Right lobe of liver (tissue), 6 donors: ENCODE measurements at regions not wholly inside any gene's neighbourhood (a gene's known extent, or its start where the extent isn't known, plus 50 kb on each side); places are given as distances from the start of the nearest gene placed in this dataset.

Experiments
- ATAC-seq, 4 donors: fragments of 200-7000 bp; cut with Tn5 transposase; one replicate each; pipeline ENCODE4 v1.9.1; 2020; ENCODE audit warnings: mild to moderate bottlenecking in 4 of 4, moderate library complexity in 4 of 4
- DNase-seq, 3 donors: peaks; one replicate each; pipeline ENCODE4 v3.0.0-alpha.2; 2020
- H3K27ac ChIP-seq, 3 donors: fragments of 200-600 bp; one replicate each; pipeline ENCODE4 v1.8.0; 2022
- H3K27me3 ChIP-seq, 2 donors: fragments of 200-600 bp; one replicate each; pipeline ENCODE4 v1.8.0; 2022
- H3K36me3 ChIP-seq, 4 donors: fragments of 200-600 bp; sonication (generic) in 1 of 4; one replicate each; pipeline versions ENCODE4 v1.5.1 to v1.8.0; 2017 to 2022; ENCODE audit warnings: control low read depth in 1 of 4
- H3K4me1 ChIP-seq, 4 donors: fragments of 200-600 bp; sonication (generic) in 1 of 4; one replicate each; pipeline versions ENCODE4 v1.5.1 to v1.8.0; 2017 to 2022; ENCODE audit warnings: control low read depth in 1 of 4
- H3K4me3 ChIP-seq, 3 donors: fragments of 200-600 bp; one replicate each; pipeline ENCODE4 v1.8.0; 2022
- H3K9me3 ChIP-seq, 4 donors: fragments of 200-600 bp; sonication (generic) in 1 of 4; one replicate each; pipeline versions ENCODE4 v1.5.1 to v1.8.0; 2017 to 2022; ENCODE audit warnings: control low read depth in 1 of 4
- POLR2A ChIP-seq: fragments of 450-650 bp; IDR thresholded peaks from one replicate; pipeline ENCODE4 v1.6.1; 2017; ENCODE audit warnings: antibody characterized with exemption, mild to moderate bottlenecking
- WGBS: methylation state at CpG from one replicate; pipeline ENCODE4 v1.1.6; 2018; ENCODE audit warnings: low coverage, low lambda C conversion rate; ENCODE audit not compliant: insufficient coverage; ENCODE audit errors: missing lambda C conversion rate; 5-methylcytosine and 5-hydroxymethylcytosine counted together
- intact Hi-C, 2 donors: fragments of 100-400 bp; cut with DNase I; formaldehyde crosslinking; loops; one replicate each; pipeline versions ENCODE4 v1.11.2 to v1.14.1; 2022
- TF ChIP-seq, protein P1 (sequence below), 4 donors: fragments of 200-600 bp in 3 of 4; fragments of 450-650 bp in 1 of 4; IDR thresholded peaks; one replicate each; pipeline versions ENCODE4 v1.5.1 to v1.8.0; 2016 to 2022; ENCODE audit warnings: antibody characterized with exemption in 4 of 4, mild to moderate bottlenecking in 2 of 4
- donor health status: DM: no; HTN: yes; CAD: no.
- donor health status: DM: no; HTN: no; CAD: no.
- donor health status: DM: no; HTN: no; CAD: no.
- donor health status: DM: no; HTN: yes; CAD: no.
- donor health status: DM: no; HTN: yes; CAD: no.

DNA sequence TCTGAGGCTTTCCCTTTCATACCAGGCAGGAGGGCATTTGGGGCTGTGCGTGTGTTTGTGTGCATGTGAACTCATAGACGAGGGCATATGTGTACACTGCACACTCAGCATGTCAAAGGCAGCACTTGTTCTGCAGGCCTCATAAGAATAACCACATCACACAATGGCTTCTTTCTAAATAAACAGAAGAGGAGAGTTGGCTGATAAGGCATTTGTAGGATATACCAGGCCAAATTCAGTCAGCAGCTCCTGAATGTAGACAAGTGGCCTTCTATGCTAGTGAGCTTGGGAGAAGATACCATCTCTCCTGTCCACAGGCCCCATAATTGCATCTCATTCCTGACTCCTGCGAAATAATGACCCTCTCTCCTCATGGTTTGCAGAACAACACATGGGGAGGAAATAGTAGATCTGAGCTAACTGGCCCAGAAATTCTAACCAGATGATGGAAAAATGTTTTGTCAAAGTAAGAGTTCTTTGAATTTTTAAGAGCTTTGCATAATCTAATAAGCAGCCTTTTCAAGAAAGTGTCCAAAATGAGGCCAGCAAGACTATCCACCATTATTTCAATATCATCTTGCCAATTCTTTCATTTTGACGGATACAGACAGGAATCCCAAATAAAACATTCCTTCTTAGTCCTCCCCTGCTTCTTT is 60.5 kb upstream of the GAS1 start:
- Histone ChIP-seq H3K36me3 (no peaks in the 10 kb centered on the region), H3K27me3 (no peaks in the 10 kb centered on the region), H3K9me3 (no peaks in the 10 kb centered on the region), H3K4me1 (no peaks in the 10 kb centered on the region), H3K4me3 (no peak overlapping the region), H3K27ac (no peak overlapping the region)
- TF ChIP-seq, protein P1, sequence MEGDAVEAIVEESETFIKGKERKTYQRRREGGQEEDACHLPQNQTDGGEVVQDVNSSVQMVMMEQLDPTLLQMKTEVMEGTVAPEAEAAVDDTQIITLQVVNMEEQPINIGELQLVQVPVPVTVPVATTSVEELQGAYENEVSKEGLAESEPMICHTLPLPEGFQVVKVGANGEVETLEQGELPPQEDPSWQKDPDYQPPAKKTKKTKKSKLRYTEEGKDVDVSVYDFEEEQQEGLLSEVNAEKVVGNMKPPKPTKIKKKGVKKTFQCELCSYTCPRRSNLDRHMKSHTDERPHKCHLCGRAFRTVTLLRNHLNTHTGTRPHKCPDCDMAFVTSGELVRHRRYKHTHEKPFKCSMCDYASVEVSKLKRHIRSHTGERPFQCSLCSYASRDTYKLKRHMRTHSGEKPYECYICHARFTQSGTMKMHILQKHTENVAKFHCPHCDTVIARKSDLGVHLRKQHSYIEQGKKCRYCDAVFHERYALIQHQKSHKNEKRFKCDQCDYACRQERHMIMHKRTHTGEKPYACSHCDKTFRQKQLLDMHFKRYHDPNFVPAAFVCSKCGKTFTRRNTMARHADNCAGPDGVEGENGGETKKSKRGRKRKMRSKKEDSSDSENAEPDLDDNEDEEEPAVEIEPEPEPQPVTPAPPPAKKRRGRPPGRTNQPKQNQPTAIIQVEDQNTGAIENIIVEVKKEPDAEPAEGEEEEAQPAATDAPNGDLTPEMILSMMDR (IDR thresholded peaks at IDR 0.05) = no peak
- no peak for TF ChIP-seq POLR2A
- intact Hi-C loops = no loop called here
- ATAC-seq (no peak), DNase-seq (no peak)
- WGBS = 67% methylated on average over 2 of the region's 4 CpGs

DNA sequence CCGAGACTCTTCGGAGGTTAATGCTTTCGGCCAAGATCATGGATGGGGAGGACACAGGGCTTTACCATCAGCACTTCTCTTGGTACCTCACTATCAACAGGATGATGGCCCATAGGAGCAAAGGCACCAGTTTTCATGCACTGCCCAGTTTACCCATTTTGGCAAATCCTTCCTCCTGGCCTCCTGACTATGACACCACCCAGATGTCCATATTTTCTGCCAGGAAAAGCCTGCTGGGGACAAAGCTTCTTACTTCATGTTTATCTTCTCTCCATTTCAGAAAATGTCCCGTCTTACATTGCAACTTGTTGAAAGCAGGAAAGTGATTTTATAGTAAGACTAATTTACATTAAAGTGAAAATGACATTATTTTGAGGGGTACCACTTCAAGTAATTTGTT is 61.4 kb upstream of the GAS1 start:
- no peaks in the 10 kb centered on the region for H3K9me3 ChIP-seq
- no peak for TF ChIP-seq POLR2A
- TF ChIP-seq, protein P1 (IDR thresholded peaks at IDR 0.05) = no peak

DNA sequence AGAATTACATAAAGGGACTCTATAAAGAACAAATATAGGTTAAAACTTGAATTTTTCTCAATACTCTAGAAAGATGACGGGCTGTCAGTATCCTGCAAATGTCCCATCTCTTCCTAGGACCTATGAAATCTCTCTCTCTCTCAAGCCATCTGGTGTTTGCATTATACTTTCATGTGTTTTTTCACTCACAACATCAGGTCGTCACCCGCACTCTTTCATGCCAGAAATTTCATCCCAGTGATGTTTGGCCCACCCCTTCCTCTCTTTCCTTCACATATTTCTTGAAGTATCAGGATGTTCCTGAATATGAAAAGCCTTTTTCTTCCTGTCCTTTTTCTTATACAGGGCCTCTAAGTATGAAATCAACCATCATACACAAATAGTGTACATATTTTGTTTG is 63.3 kb upstream of the GAS1 start:
- intact Hi-C loops = no loop called here
- ATAC-seq = no peak
- H3K27ac ChIP-seq = no peak overlapping the region
- no peaks in the 10 kb centered on the region for H3K9me3 ChIP-seq
- no peak overlapping the region for H3K4me3 ChIP-seq
- no peaks in the 10 kb centered on the region for H3K27me3 ChIP-seq
- no peaks in the 10 kb centered on the region for H3K4me1 ChIP-seq
- DNase-seq = no peak
- WGBS = 74% methylated on average over 3 of the region's 3 CpGs
- H3K36me3 ChIP-seq = no peaks in the 10 kb centered on the region
- TF ChIP-seq, protein P1 (IDR thresholded peaks at IDR 0.05) = no peak
- no peak for TF ChIP-seq POLR2A

More for the DNA sequence above, 61.4 kb upstream of the GAS1 start:
- no peaks in the 10 kb centered on the region for H3K36me3 ChIP-seq
- DNase-seq = no peak
- no peaks in the 10 kb centered on the region for H3K4me1 ChIP-seq
- no peak for ATAC-seq
- H3K4me3 ChIP-seq = no peak overlapping the region
- intact Hi-C loops = no loop called here
- H3K27me3 ChIP-seq = no peaks in the 10 kb centered on the region
- WGBS = 62% methylated on average over 4 of the region's 4 CpGs
- H3K27ac ChIP-seq = no peak overlapping the region

DNA sequence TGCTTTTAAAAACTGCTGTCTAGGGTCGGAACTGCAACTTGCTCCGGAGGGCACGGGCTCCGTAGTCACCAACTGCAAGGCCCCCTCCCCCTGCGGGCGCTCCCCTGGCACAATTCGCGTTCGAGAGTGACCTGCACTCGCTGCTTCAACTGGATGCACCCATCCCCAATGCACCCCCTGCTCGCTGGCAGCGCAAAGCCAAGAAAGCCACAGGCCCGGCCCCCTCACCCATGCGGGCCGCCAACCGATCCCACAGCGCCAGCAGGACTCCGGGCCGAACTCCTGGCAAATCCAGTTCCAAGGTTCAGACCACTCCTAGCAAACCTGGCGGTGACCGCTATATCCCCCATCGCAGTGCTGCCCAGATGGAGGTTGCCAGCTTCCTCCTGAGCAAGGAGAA is 64.2 kb upstream of the GAS1 start:
- no peak for ATAC-seq
- TF ChIP-seq, protein P1 (IDR thresholded peaks at IDR 0.05) = no peak
- H3K4me3 ChIP-seq = no peak overlapping the region
- no peaks in the 10 kb centered on the region for H3K36me3 ChIP-seq
- no peak for DNase-seq
- no peaks in the 10 kb centered on the region for H3K9me3 ChIP-seq
- no peak overlapping the region for H3K27ac ChIP-seq
- 89% methylated on average over 3 of the region's 22 CpGs for WGBS
- H3K27me3 ChIP-seq = no peaks in the 10 kb centered on the region
- intact Hi-C loops = no loop called here
- no peaks in the 10 kb centered on the region for H3K4me1 ChIP-seq

DNA sequence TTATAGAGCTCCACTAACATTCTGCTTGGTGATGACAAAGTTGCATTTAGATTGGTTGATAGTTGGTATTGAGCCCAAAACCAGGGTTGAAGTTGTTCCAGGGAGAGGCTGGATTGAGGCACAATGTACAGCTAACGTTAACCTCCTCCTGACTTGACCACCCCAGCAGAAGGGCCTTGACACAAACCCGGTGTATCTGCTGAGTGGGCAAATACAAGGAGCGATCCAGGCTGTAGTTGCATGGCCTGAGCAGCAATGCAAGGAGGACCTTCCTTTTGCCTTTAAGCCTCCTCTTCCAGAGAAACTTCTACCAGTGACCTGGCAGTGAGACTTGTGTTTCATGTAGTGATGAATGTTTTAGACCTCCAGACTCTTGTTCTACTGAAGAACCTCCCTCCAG is 66.2 kb upstream of the GAS1 start:
- intact Hi-C loops = no loop called here
- H3K9me3 ChIP-seq = no peaks in the 10 kb centered on the region
- DNase-seq (no peak), ATAC-seq (no peak)
- no peaks in the 10 kb centered on the region for H3K27me3 ChIP-seq
- no peak overlapping the region for H3K4me3 ChIP-seq
- TF ChIP-seq, protein P1 (IDR thresholded peaks at IDR 0.05) = no peak
- no peak for TF ChIP-seq POLR2A
- H3K4me1 ChIP-seq = no peaks in the 10 kb centered on the region
- 83% methylated on average over 2 of the region's 3 CpGs for WGBS
- H3K36me3 ChIP-seq = no peaks in the 10 kb centered on the region
- H3K27ac ChIP-seq = no peak overlapping the region
